HCT116 (cell line): ENCODE measurements at regions not wholly inside any gene's neighbourhood (a gene's known extent, or its start where the extent isn't known, plus 50 kb on each side); places are given as distances from the start of the nearest gene placed in this dataset.

Experiments
- ATAC-seq: fragments of 200-7000 bp; cut with Tn5 transposase; 2 replicates; pipeline ENCODE4 v1.9.1; 2020; ENCODE audit warnings: mild to moderate bottlenecking, moderate library complexity
- BruUV-seq: library from RNA; stranded (reverse); fragments of 400-500 nt; replicated peaks from 2 replicates; lab custom pipeline; 2021; lab: Mats Ljungman, UMichigan
- CTCF ChIA-PET: fragments of 300-600 bp; sonication (Branson Sonifier 250); formaldehyde crosslinking; loops from one replicate; lab custom pipeline; 2021; ENCODE audit warnings: antibody characterized with exemption; lab: Charles Lee
- POLR2A ChIA-PET: fragments of 300-600, 350-600 bp; sonication (Branson Sonifier 250); formaldehyde crosslinking; loops from one replicate; lab custom pipeline; 2021; ENCODE audit warnings: antibody characterized with exemption; lab: Charles Lee
- RAD21 ChIA-PET, 2 experiments: fragments of 300-600 bp; sonication (Branson Sonifier 250); formaldehyde crosslinking; loops; one replicate each; lab custom pipeline; 2023; ENCODE audit warnings: low total read pairs in 2 of 2; ENCODE audit not compliant: uncharacterized antibody in 2 of 2, unreplicated experiment in 2 of 2, low non-redundant PET in 1 of 2; lab: Charles Lee
- DNase-seq: peaks from one replicate; pipeline ENCODE4 v3.0.0-alpha.2; 2010; ENCODE audit warnings: low read depth, low spot score
- H2AFZ ChIP-seq: fragments of 200-600 bp; shearing (Covaris generic), sonication (generic); 2 replicates; pipeline ENCODE4 v1.6.1; 2017; ENCODE audit warnings: low read depth, mixed run types, mixed read lengths, antibody characterized with exemption, low read length; ENCODE audit not compliant: poor library complexity, severe bottlenecking
- H3K27ac ChIP-seq: 2 replicates; pipeline ENCODE4 v1.5.1; 2012; ENCODE audit warnings: low read depth, low read length
- H3K27me3 ChIP-seq: fragments of 200-600 bp; sonication (generic); 2 replicates; pipeline ENCODE4 v1.6.1; 2016; ENCODE audit warnings: mixed run types, low read length, mixed read lengths; ENCODE audit not compliant: insufficient read depth
- H3K36me3 ChIP-seq, 2 experiments: fragments of 200-500 bp in 1 of 2; fragments of 200-600 bp in 1 of 2; sonication (Bioruptor generic) in 1 of 2; sonication (generic) in 1 of 2; 2 replicates each; pipeline versions ENCODE4 v1.5.1 to v1.6.1; 2014 to 2016; ENCODE audit warnings: low read length in 2 of 2, inconsistent platforms in 1 of 2, mixed read lengths in 1 of 2, mixed run types in 1 of 2; ENCODE audit not compliant: insufficient read depth in 2 of 2, control insufficient read depth in 1 of 2
- H3K4me1 ChIP-seq, 2 experiments: fragments of 200-600 bp in 1 of 2; sonication (generic) in 1 of 2; 2 replicates each; pipeline versions ENCODE4 v1.5.1 to v1.6.1; 2012 to 2017; ENCODE audit warnings: low read length in 2 of 2, inconsistent platforms in 1 of 2, mild to moderate bottlenecking in 1 of 2, mixed read lengths in 1 of 2, mixed run types in 1 of 2, moderate library complexity in 1 of 2; ENCODE audit not compliant: insufficient read depth in 2 of 2, control insufficient read depth in 1 of 2
- H3K4me2 ChIP-seq: fragments of 200-600 bp; sonication (generic); 2 replicates; pipeline ENCODE4 v1.6.1; 2017; ENCODE audit warnings: mixed run types, low read length, mixed read lengths
- H3K4me3 ChIP-seq, 2 experiments: fragments of 200-600 bp in 1 of 2; sonication (generic) in 1 of 2; replicated peaks in 1 of 2; 2 replicates each; pipeline ENCODE4 v1.5.1; 2011 to 2016; ENCODE audit warnings: low read length in 2 of 2, control low read depth in 1 of 2, low read depth in 1 of 2, mild to moderate bottlenecking in 1 of 2, mixed read lengths in 1 of 2, mixed run types in 1 of 2
- H3K79me2 ChIP-seq: fragments of 200-600 bp; sonication (generic); 2 replicates; pipeline ENCODE4 v1.6.1; 2017; ENCODE audit warnings: mild to moderate bottlenecking, mixed run types, low read length, moderate library complexity, mixed read lengths; ENCODE audit not compliant: insufficient read depth
- H3K9ac ChIP-seq: fragments of 200-600 bp; sonication (generic); 2 replicates; pipeline ENCODE4 v1.6.1; 2016; ENCODE audit warnings: low read length, mixed read lengths
- H3K9me2 ChIP-seq: fragments of 200-600 bp; sonication (generic), shearing (Covaris generic); 2 replicates; pipeline ENCODE4 v1.6.1; 2017; ENCODE audit warnings: mixed run types, mild to moderate bottlenecking, moderate library complexity; ENCODE audit not compliant: insufficient read depth
- H3K9me3 ChIP-seq, 2 experiments: fragments of 200-500 bp in 1 of 2; fragments of 200-600 bp in 1 of 2; sonication (Bioruptor generic) in 1 of 2; sonication (generic) in 1 of 2; 2 replicates each; pipeline ENCODE4 v1.6.1; 2014 to 2017; ENCODE audit warnings: low read length in 2 of 2, mixed read lengths in 2 of 2, inconsistent platforms in 1 of 2, low read depth in 1 of 2, mild to moderate bottlenecking in 1 of 2, mixed run types in 1 of 2, moderate library complexity in 1 of 2; ENCODE audit not compliant: control insufficient read depth in 1 of 2, insufficient read depth in 1 of 2
- H4K20me1 ChIP-seq: fragments of 200-600 bp; sonication (generic), shearing (Covaris generic); 2 replicates; pipeline ENCODE4 v1.6.1; 2017; ENCODE audit warnings: mixed run types, mild to moderate bottlenecking, moderate library complexity; ENCODE audit not compliant: insufficient read depth
- EZH2 ChIP-seq: fragments of 200-600 bp; sonication (generic); IDR thresholded peaks from 2 replicates; pipeline ENCODE4 v1.6.1; 2017; ENCODE audit warnings: antibody characterized with exemption, mixed run types
- MAX ChIP-seq: IDR thresholded peaks from 2 replicates; pipeline ENCODE4 v1.6.1; 2012
- REST ChIP-seq: IDR thresholded peaks from 2 replicates; pipeline ENCODE4 v1.6.1; 2012; ENCODE audit warnings: low read depth
- ZFX ChIP-seq: fragments of 450-650 bp; IDR thresholded peaks from 2 replicates; pipeline ENCODE4 v1.6.1; 2017
- intact Hi-C: fragments of 100-400 bp; cut with micrococcal nuclease; formaldehyde crosslinking; loops from 2 replicates; pipeline ENCODE4 v1.10.0; 2022

- POLR2A ChIA-PET, result no interaction called here
- no TSS peak for BruUV-seq
Observed at GRCh38 chr10:130479926-130480325, 343.7 kb downstream of the GLRX3 start.

More at GRCh38 chr10:130479926-130480325, 343.7 kb downstream of the GLRX3 start:
- no peaks in the 10 kb centered on the region for H3K79me2 ChIP-seq
- H3K9me3 ChIP-seq, result no peaks in the 10 kb centered on the region
- no peak for TF ChIP-seq ZFX
- no peak for TF ChIP-seq REST
- no peak for TF ChIP-seq MAX
- TF ChIP-seq EZH2, result no peak
- TF ChIP-seq, all 23 proteins: peak for 0
- H4K20me1 ChIP-seq, result no peaks in the 10 kb centered on the region
- no peak overlapping the region for H3K4me3 ChIP-seq
- no peaks in the 10 kb centered on the region for H3K9me2 ChIP-seq
- no peak overlapping the region for H2AFZ ChIP-seq
- DNase-seq, result no peak
- no peak overlapping the region for H3K9ac ChIP-seq
- intact Hi-C loops, result no loop called here
- ChIA-PET CTCF (no interaction called here), RAD21 (no interaction called here)
- H3K4me2 ChIP-seq, result no peak overlapping the region
- no peaks in the 10 kb centered on the region for H3K27me3 ChIP-seq
- no peak overlapping the region for H3K27ac ChIP-seq
- H3K4me1 ChIP-seq, result no peaks in the 10 kb centered on the region
- no peaks in the 10 kb centered on the region for H3K36me3 ChIP-seq
- no peak for ATAC-seq
